WTC11 (cell line): ENCODE measurements at regions not wholly inside any gene's neighbourhood (a gene's known extent, or its start where the extent isn't known, plus 50 kb on each side); places are given as distances from the start of the nearest gene placed in this dataset.

Experiments
- E2F1 ChIP-seq: sonication (generic); formaldehyde crosslinking; IDR thresholded peaks from 2 replicates; pipeline ENCODE4 v1.8.0; 2022; ENCODE audit warnings: mild to moderate bottlenecking, missing genetic modification reagents
- ZNF281 ChIP-seq: sonication (generic); formaldehyde crosslinking; IDR thresholded peaks from 2 replicates; pipeline ENCODE4 v1.8.0; 2023; ENCODE audit warnings: mild to moderate bottlenecking, missing genetic modification reagents
- TF ChIP-seq, protein P1 (sequence below): fragments of 200-600 bp; IDR thresholded peaks from 2 replicates; pipeline ENCODE4 v1.8.0; 2022; ENCODE audit warnings: antibody characterized with exemption

- TF ChIP-seq, protein P1, sequence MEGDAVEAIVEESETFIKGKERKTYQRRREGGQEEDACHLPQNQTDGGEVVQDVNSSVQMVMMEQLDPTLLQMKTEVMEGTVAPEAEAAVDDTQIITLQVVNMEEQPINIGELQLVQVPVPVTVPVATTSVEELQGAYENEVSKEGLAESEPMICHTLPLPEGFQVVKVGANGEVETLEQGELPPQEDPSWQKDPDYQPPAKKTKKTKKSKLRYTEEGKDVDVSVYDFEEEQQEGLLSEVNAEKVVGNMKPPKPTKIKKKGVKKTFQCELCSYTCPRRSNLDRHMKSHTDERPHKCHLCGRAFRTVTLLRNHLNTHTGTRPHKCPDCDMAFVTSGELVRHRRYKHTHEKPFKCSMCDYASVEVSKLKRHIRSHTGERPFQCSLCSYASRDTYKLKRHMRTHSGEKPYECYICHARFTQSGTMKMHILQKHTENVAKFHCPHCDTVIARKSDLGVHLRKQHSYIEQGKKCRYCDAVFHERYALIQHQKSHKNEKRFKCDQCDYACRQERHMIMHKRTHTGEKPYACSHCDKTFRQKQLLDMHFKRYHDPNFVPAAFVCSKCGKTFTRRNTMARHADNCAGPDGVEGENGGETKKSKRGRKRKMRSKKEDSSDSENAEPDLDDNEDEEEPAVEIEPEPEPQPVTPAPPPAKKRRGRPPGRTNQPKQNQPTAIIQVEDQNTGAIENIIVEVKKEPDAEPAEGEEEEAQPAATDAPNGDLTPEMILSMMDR, result no peak
- TF ChIP-seq E2F1 (CRISPR knock-in tag), result no peak
- TF ChIP-seq ZNF281, result no peak
These were observed 170.2 kb upstream of the MKI67 start for GRCh38 chr10:128296253-128297007.
